H9 (cell line): ENCODE measurements at regions not wholly inside any gene's neighbourhood (a gene's known extent, or its start where the extent isn't known, plus 50 kb on each side); places are given as distances from the start of the nearest gene placed in this dataset.

Source experiments
- DNase-seq: peaks from one replicate; pipeline ENCODE4 v3.0.0-alpha.2; 2017
- H2AFZ ChIP-seq: one replicate; pipeline ENCODE4 v1.6.1; 2013; ENCODE audit warnings: mild to moderate bottlenecking, low read length, control low read depth, moderate library complexity
- H2AK5ac ChIP-seq: 2 replicates; pipeline ENCODE4 v1.6.1; 2013; ENCODE audit warnings: low read length, control low read depth, mixed read lengths; ENCODE audit not compliant: insufficient read length
- H2BK120ac ChIP-seq: one replicate; pipeline ENCODE4 v1.6.1; 2013; ENCODE audit warnings: low read depth, mild to moderate bottlenecking, low read length, control low read depth, inconsistent platforms; ENCODE audit not compliant: poor library complexity, severe bottlenecking
- H2BK12ac ChIP-seq: 2 replicates; pipeline ENCODE4 v1.6.1; 2013; ENCODE audit warnings: low read length, control low read depth, mixed read lengths, low read depth; ENCODE audit not compliant: insufficient read length
- H2BK15ac ChIP-seq: 2 replicates; pipeline ENCODE4 v1.6.1; 2013; ENCODE audit warnings: low read depth, low read length, control low read depth
- H2BK20ac ChIP-seq: one replicate; pipeline ENCODE4 v1.6.1; 2013; ENCODE audit warnings: low read depth, mild to moderate bottlenecking, low read length, control low read depth, inconsistent platforms; ENCODE audit not compliant: poor library complexity, severe bottlenecking
- H2BK5ac ChIP-seq: 2 replicates; pipeline ENCODE4 v1.6.1; 2013; ENCODE audit warnings: low read length, control low read depth, mixed read lengths; ENCODE audit not compliant: insufficient read length
- H3K14ac ChIP-seq: 2 replicates; pipeline ENCODE4 v1.6.1; 2013; ENCODE audit warnings: low read length, control low read depth; ENCODE audit not compliant: insufficient read depth
- H3K18ac ChIP-seq: 2 replicates; pipeline ENCODE4 v1.6.1; 2013; ENCODE audit warnings: low read depth, mild to moderate bottlenecking, mixed read lengths, low read length, control low read depth; ENCODE audit not compliant: insufficient read length
- H3K23ac ChIP-seq: 2 replicates; pipeline ENCODE4 v1.6.1; 2013; ENCODE audit warnings: low read length, control low read depth, mixed read lengths, low read depth; ENCODE audit not compliant: insufficient read length
- H3K23me2 ChIP-seq: 2 replicates; pipeline ENCODE4 v1.6.1; 2013; ENCODE audit warnings: low read depth, mild to moderate bottlenecking, mixed read lengths, low read length, control low read depth; ENCODE audit not compliant: insufficient read length, poor library complexity, severe bottlenecking
- H3K27ac ChIP-seq: 2 replicates; pipeline ENCODE4 v1.5.1; 2013; ENCODE audit warnings: low read length, control low read depth, mixed read lengths, low read depth; ENCODE audit not compliant: insufficient read length
- H3K27me3 ChIP-seq: 2 replicates; pipeline ENCODE4 v1.6.1; 2013; ENCODE audit warnings: low read length, control low read depth, inconsistent platforms; ENCODE audit not compliant: insufficient read depth
- H3K4ac ChIP-seq: 2 replicates; pipeline ENCODE4 v1.6.1; 2013; ENCODE audit warnings: low read depth, mild to moderate bottlenecking, control low read depth, inconsistent platforms, low read length, moderate library complexity
- H3K4me1 ChIP-seq: 2 replicates; pipeline ENCODE4 v1.6.1; 2013; ENCODE audit warnings: low read length, control low read depth, inconsistent platforms; ENCODE audit not compliant: insufficient read depth
- H3K4me2 ChIP-seq: 2 replicates; pipeline ENCODE4 v1.6.1; 2013; ENCODE audit warnings: low read length, control low read depth, mixed read lengths; ENCODE audit not compliant: insufficient read length, insufficient read depth
- H3K56ac ChIP-seq: 2 replicates; pipeline ENCODE4 v1.6.1; 2013; ENCODE audit warnings: low read depth, mild to moderate bottlenecking, mixed read lengths, low read length, control low read depth; ENCODE audit not compliant: insufficient read length
- H3K79me1 ChIP-seq: 2 replicates; pipeline ENCODE4 v1.6.1; 2013; ENCODE audit warnings: low read depth, mild to moderate bottlenecking, moderate library complexity, low read length, control low read depth, inconsistent platforms; ENCODE audit not compliant: insufficient read depth, poor library complexity, severe bottlenecking
- H3K79me2 ChIP-seq: 2 replicates; pipeline ENCODE4 v1.6.1; 2013; ENCODE audit warnings: low read length, control low read depth, inconsistent platforms; ENCODE audit not compliant: insufficient read depth
- H3K9ac ChIP-seq: 2 replicates; pipeline ENCODE4 v1.6.1; 2013; ENCODE audit warnings: low read length, control low read depth, mixed read lengths; ENCODE audit not compliant: insufficient read length; ENCODE audit errors: extremely low read depth
- H3K9me3 ChIP-seq: one replicate; pipeline ENCODE4 v1.6.1; 2013; ENCODE audit warnings: low read depth, low read length, inconsistent platforms; ENCODE audit not compliant: control insufficient read depth
- H3T11ph ChIP-seq: one replicate; pipeline ENCODE4 v1.6.1; 2013; ENCODE audit warnings: mild to moderate bottlenecking, low read length, control low read depth, inconsistent platforms
- H4K20me1 ChIP-seq: one replicate; pipeline ENCODE4 v1.6.1; 2013; ENCODE audit not compliant: control insufficient read depth, insufficient read length, insufficient read depth
- H4K5ac ChIP-seq: 2 replicates; pipeline ENCODE4 v1.6.1; 2013; ENCODE audit warnings: low read depth, mild to moderate bottlenecking, mixed read lengths, low read length, control low read depth; ENCODE audit not compliant: insufficient read length
- H4K8ac ChIP-seq: replicated peaks from 2 replicates; pipeline ENCODE4 v1.6.1; 2013; ENCODE audit warnings: low read length, control low read depth, mixed read lengths, low read depth; ENCODE audit not compliant: insufficient read length
- H4K91ac ChIP-seq: 2 replicates; pipeline ENCODE4 v1.6.1; 2013; ENCODE audit warnings: low read depth, mild to moderate bottlenecking, moderate library complexity, mixed read lengths, low read length, control low read depth; ENCODE audit not compliant: insufficient read length
- H3K27ac Mint-ChIP-seq, 3 experiments: 2 replicates in 2 of 3; 3 replicates in 1 of 3; pipeline ENCODE4 v1.8.0; 2020 to 2021; ENCODE audit warnings: mixed read lengths in 3 of 3, mild to moderate bottlenecking in 1 of 3, moderate library complexity in 1 of 3
- H3K27me3 Mint-ChIP-seq: 2 replicates; pipeline ENCODE4 v1.8.0; 2021; ENCODE audit warnings: low read depth, mild to moderate bottlenecking, moderate library complexity, mixed read lengths
- H3K36me3 Mint-ChIP-seq, 3 experiments: 2 replicates in 2 of 3; 3 replicates in 1 of 3; pipeline ENCODE4 v1.8.0; 2020 to 2021; ENCODE audit warnings: low read depth in 3 of 3, mixed read lengths in 3 of 3; ENCODE audit not compliant: insufficient read depth in 1 of 3
- H3K4me1 Mint-ChIP-seq, 2 experiments: 2 replicates each; pipeline ENCODE4 v1.8.0; 2020; ENCODE audit warnings: mixed read lengths in 2 of 2
- H3K4me3 Mint-ChIP-seq, 2 experiments: 2 replicates in 1 of 2; 3 replicates in 1 of 2; pipeline ENCODE4 v1.8.0; 2020 to 2021; ENCODE audit warnings: mild to moderate bottlenecking in 2 of 2, mixed read lengths in 2 of 2, moderate library complexity in 1 of 2
- H3K9me3 Mint-ChIP-seq, 2 experiments: 2 replicates in 1 of 2; 3 replicates in 1 of 2; pipeline ENCODE4 v1.8.0; 2020; ENCODE audit warnings: mild to moderate bottlenecking in 2 of 2, mixed read lengths in 2 of 2, moderate library complexity in 1 of 2
- WGBS: extraction: QIAGEN DNeasy Blood & Tissue Kit; methylation state at CpG from one replicate; pipeline ENCODE4 v1.1.7; 2013; ENCODE audit warnings: missing lambda C conversion rate, low lambda C conversion rate, mixed read lengths; ENCODE audit not compliant: insufficient read length; ENCODE audit errors: extremely low coverage; 5-methylcytosine and 5-hydroxymethylcytosine counted together
- TF ChIP-seq, protein P1 (sequence below): fragments of 200-600 bp; sonication (generic); conservative IDR thresholded peaks from 3 replicates; pipeline ENCODE4 v1.8.0; 2021; ENCODE audit warnings: antibody characterized with exemption, mild to moderate bottlenecking

DNA sequence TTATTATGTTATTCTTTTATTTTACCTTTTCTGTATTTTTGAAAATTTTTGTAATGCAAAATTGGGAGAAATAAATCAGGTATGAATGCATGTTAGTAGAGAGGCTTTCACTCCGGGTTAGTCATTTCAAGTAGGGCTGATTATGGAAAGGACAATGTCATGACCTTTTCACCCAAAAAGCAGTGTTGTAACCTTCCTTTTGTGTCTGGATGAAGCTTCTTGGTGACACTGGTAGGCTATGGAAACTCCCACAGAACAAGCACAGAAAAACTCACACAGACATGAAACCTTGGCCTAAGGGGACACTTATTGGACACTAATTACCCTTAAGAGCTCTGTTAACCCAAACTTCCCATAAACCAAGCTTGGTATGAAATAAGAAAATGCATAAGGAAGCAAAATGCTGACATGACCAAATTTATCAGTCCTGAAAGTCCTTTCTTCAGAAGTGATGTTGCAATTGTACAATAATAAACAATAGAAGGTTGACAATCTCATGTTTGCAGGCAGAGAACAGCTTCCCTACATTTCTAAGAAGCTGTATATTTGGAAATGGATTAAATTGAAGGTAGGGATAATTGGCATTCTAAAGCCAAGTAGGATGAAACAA is 70.0 kb upstream of the KCNJ15 start:
- Histone ChIP-seq H4K5ac (no peak overlapping the region), H4K20me1 (no peaks in the 10 kb centered on the region), H4K8ac (no peak overlapping the region), H3K9ac (no peak overlapping the region), H2BK20ac (no peak overlapping the region), H3K4me1 (no peaks in the 10 kb centered on the region), H2BK12ac (no peak overlapping the region), H3K79me1 (no peaks in the 10 kb centered on the region), H3K9me3 (no peaks in the 10 kb centered on the region), H3K56ac (no peak overlapping the region), H3K18ac (no peak overlapping the region), H3K4ac (no peak overlapping the region), H3K27me3 (no peaks in the 10 kb centered on the region), H2AK5ac (no peak overlapping the region), H3K23me2 (no peaks in the 10 kb centered on the region), H3K23ac (no peak overlapping the region), H3K14ac (no peak overlapping the region), H3K27ac (no peak overlapping the region), H2AFZ (no peak overlapping the region), H3T11ph (no peak overlapping the region), H4K91ac (no peak overlapping the region), H3K4me2 (no peak overlapping the region), H3K79me2 (no peaks in the 10 kb centered on the region), H2BK15ac (no peak overlapping the region), H2BK5ac (no peak overlapping the region), H2BK120ac (no peak overlapping the region)
- Mint-ChIP-seq H3K27me3 (no peaks in the 10 kb centered on the region), H3K36me3 (peaks cover 0 to 9% (median 5%) of the 10 kb centered on the region in 3 experiments; a peak in 3 of 7 replicates), H3K4me3 (no peak overlapping the region), H3K27ac (no peak overlapping the region), H3K9me3 (peaks cover 15 to 20% of the 10 kb centered on the region in 2 experiments), H3K4me1 (no peaks in the 10 kb centered on the region)
- TF ChIP-seq, protein P1, sequence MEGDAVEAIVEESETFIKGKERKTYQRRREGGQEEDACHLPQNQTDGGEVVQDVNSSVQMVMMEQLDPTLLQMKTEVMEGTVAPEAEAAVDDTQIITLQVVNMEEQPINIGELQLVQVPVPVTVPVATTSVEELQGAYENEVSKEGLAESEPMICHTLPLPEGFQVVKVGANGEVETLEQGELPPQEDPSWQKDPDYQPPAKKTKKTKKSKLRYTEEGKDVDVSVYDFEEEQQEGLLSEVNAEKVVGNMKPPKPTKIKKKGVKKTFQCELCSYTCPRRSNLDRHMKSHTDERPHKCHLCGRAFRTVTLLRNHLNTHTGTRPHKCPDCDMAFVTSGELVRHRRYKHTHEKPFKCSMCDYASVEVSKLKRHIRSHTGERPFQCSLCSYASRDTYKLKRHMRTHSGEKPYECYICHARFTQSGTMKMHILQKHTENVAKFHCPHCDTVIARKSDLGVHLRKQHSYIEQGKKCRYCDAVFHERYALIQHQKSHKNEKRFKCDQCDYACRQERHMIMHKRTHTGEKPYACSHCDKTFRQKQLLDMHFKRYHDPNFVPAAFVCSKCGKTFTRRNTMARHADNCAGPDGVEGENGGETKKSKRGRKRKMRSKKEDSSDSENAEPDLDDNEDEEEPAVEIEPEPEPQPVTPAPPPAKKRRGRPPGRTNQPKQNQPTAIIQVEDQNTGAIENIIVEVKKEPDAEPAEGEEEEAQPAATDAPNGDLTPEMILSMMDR, result no peak
- DNase-seq, result no peak
- no CpG with 5 or more reads among the region's 1 CpG for WGBS
